EH (cell line): ENCODE measurements at regions not wholly inside any gene's neighbourhood (a gene's known extent, or its start where the extent isn't known, plus 50 kb on each side); places are given as distances from the start of the nearest gene placed in this dataset.

ENCODE experiments used
- DNase-seq: peaks from one replicate; pipeline ENCODE4 v3.0.0-alpha.2; 2015; ENCODE audit warnings: low read depth

DNA sequence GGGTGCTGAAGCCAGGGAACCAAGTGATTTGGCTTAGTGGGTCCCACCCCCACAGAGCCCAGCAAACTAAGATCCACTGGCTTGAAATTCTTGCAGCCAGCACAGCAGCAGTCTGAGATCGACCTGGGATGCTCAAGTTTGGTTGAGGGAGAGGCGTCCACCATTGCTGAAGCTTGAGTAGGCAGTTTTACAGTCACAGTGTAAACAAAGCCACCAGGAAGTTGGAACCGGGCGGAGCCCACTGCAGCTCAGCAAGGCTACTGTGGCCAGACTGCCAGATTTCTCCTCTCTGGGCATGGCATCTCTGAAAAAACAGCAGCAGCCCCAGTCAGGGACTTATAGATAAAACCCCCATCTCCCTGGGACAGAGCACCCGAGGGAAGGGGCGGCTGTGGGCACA lies 424.1 kb upstream of the TENM4 start:
- DNase-seq: no peak

DNA sequence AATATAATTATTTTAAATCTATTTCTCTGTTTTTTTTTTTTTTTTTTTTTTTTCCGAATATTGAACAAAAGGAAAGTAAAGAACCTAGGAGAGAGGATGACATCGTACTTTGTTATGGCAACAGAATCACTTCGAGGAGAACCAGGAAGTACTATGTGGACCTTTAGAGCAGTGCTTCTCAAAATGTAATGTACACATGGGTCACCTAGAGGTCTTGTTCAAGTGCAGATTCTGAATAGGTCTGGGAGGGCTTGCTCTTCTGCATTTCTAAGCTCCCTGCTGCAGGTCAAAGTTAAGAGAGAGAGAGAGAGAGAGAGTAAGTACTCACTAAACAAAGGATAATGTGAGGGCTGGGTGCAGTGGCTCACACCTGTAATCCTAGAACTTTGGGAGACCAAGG lies 419.5 kb upstream of the TENM4 start:
- no peak for DNase-seq

DNA sequence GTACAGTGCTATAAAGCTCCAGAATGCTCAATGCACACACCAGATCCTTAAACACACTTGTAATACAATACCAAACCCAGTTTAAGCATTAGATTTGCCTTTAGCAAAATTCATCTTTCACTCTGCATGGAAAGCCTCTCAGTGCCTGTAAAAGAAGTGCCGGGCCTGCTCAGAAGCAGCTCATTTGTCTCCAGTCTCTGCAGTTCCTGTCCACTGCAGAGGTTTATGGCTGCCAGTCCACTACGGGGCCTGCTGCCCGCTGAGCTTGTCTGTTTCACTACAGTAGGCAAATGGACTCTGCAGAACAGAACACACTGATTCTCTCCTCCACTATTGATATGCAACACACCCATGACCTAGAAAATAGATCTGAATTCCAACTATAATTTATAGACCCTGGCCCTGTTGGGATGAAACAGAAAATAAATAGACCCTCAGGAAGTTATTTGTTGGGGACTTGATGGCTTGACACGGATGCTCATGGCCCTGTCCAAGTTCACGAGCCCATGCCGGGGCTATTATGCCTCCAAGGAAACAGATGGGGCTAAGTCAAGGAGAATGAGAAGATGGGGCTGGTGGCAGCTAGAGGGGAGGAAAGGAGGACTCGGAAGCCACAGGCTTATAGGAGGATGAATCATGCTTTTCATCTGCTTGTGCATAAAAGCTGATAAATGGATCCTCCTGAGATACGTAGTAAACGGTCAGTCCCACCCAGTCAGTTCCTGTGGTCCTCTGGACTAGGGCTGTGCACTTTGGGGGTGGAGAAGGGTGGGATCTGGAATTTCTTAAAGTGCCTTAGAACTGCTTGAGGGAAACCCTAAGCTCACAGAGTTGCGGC lies 416.8 kb upstream of the TENM4 start:
- DNase-seq: no peak

DNA sequence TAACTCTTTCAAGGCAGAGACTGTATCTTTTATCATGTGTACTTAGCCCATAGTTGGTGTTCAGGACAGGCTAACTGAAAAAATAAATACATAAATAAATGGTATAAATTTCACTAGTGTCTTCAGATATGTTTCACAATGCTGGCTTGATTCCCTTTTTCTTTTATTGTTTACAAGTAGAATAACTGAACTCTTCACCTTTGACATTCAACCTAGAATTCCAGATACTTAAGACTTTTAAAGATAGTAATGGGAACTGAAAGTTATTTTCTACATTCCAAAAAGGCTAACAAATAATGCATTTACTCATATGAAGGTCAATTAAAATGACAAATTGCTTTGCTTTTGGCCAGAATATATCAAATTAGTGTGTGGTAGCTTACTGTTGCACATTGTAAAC lies 411.3 kb upstream of the TENM4 start:
- no peak for DNase-seq

DNA sequence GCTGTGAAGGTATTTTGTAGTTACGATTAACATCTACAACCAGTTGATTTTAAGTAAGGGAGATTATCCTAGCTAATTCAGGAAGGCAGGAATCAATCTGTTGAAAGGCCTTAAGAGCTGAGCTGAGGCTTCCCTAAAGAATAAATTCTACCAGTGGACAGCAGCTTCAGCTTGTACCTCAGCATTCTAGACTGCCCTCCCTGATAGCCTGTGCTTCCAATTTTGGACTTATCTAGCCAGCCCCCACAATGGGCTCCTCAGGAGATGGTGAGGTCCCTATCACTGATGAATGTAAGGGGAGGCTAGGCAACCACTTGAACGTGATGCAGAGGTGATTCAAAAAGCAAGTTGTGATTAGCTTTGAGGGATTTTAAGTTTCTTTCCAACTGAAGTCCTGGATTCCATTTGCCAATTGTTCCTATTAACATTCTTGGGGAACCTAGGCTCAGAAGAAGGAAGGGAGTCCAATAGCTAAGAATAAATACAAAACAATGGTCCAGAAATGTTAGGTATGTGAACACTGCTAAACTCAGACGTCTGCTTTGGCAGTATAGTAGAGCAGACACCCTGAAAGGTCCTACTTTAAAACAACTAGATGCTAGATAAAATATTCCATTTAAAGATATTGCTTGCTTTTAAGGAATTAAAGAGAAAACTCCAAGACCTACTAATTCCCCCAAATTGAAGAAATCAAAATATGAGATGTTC lies 404.3 kb upstream of the TENM4 start:
- DNase-seq: no peak

DNA sequence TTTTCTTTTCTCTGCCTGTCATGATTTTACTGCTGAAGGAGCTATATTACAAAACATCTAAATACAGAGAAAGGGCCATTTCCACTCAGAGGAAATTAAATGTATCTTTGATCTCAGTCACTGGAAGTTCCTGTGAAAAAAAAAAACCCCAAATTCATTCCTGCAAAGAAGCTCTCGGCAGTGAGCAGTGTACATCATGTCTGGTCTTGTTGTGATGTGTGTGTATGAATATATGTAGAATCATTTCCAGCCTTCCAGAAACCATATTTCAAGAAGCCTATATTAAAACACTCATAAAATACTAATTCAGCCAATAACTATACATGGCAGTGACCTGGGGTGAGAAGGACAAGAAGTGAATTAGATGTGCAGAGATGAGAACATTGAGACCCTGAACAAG lies 393.2 kb upstream of the TENM4 start:
- DNase-seq: no peak

DNA sequence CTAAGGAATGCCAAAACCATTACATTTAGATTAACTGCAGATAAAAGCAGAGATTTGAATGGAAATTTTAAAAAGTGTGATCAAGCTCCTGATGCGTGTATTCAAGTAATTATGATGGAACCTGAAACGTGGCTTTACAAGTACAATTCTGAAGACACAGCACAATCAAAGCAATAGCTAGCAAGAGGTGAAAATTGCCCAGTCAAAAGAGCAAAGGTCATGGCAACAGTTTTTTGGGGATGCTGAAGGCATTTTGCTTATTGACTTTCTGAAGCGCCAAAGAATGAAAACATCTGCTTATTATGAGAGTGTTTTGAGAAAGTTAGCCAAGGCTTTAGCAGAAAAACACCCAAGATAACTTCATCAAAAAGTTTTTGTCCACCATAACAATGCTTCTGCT lies 389.6 kb upstream of the TENM4 start:
- no peak for DNase-seq

DNA sequence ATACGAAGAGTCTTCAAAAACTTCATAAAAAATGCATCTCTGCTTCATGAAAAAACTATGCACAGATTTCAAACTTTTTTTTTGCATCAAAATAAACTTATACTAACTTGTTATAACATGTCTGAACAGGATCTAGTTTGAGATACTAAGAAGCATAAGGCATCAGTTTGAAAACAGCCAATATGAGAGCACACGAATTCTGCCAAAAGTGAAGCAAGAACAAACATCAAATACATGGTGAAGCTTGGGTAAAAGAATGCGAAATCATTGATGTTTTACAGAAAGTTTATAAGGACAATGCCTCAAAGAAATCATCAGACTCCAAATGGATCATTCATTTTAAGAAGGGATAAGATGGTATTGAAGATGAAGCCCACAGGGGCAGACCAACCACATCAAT lies 389.1 kb upstream of the TENM4 start:
- DNase-seq: no peak

DNA sequence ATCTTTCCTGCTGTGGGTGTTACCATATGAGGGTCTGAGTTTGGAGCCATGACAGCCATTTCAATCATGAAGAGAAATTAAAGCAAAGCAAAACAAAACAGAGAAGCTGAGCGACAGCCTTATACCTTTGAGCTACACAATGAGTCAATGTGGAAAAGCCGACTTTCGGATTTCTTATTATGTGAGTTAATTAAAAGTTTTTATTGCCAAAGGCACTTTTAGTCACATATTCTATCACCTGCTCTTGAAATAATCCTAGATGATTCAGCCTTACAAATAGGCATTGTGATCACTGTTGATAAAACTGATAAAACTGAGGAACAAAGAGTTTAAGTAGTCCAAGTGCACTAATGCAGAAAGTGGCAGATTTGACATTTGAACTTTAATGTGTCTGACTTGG lies 381.9 kb upstream of the TENM4 start:
- DNase-seq: no peak

DNA sequence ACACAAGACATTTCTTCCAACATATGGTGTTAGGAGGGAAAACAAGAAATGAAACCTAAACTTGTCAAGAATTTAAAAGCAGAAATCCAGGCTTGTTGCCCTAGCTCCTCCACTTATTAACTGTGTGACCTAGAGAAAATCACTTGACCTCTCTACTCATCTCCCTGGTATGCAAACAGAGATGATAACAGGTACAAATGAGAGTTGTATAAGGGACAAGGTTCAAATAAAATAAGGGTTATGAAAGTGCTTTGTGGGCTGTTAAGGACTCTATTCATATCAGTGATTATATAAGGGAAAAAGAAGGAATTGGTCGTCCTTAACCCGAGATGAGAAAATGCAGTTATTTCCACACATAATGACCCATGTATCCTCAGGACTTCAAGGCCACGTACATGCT lies 372.7 kb upstream of the TENM4 start:
- no peak for DNase-seq

DNA sequence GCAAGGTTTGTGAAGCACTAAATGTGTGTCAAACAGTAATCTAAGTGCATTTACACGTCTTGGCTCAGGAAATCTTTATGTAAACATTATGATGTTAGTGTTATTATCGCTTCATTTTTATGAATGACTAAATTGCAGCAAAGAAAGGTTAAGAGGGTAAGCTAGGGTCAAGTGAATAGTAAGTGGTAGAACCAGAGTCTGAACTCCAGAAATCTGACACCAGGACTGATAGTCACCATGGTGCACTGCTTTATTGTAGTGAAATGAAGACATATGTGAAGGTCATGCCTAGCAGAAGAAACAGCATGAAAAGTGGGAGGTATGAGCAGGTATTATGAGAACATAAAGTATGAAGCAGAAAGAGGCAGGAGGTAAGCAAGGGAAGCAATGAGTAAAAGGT lies 368.7 kb upstream of the TENM4 start:
- DNase-seq: no peak

DNA sequence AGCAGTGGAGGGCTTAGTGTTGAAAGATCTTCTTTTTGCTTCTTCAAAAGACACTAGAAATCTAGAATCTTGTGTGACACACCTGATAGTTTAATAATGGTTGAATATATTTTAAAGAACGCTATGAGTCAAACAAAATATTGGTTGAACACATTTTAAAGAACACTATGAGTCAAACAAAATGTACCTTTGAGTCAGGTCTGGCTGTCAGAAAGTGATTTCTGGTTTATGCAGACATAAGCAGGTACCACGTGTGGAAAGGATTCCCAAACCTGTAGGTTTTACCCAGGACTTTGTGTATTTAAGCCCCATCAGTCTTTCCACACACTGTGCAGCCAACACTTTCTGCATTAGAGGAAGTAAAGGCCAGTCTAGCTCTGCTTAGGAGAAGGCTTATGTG lies 366.7 kb upstream of the TENM4 start:
- DNase-seq: no peak

DNA sequence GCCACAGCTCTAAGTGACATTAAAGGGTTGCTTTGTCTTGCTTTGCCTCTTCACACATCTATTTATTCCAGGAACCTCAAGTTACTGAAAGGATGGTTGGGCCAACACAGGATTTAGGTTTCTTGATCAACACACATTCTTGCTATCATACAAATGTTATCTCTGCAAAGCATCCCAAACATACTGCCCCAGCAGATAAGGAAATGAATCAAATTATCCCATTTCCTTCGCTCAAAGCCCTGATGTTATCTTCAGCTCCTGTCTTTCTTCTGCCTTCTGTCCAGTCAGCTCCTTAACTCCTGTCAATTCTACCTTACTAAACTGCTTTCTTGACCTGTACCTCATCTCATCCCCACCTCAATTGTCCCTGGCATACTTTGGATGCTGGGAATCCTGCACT lies 355.9 kb upstream of the TENM4 start:
- DNase-seq: no peak

DNA sequence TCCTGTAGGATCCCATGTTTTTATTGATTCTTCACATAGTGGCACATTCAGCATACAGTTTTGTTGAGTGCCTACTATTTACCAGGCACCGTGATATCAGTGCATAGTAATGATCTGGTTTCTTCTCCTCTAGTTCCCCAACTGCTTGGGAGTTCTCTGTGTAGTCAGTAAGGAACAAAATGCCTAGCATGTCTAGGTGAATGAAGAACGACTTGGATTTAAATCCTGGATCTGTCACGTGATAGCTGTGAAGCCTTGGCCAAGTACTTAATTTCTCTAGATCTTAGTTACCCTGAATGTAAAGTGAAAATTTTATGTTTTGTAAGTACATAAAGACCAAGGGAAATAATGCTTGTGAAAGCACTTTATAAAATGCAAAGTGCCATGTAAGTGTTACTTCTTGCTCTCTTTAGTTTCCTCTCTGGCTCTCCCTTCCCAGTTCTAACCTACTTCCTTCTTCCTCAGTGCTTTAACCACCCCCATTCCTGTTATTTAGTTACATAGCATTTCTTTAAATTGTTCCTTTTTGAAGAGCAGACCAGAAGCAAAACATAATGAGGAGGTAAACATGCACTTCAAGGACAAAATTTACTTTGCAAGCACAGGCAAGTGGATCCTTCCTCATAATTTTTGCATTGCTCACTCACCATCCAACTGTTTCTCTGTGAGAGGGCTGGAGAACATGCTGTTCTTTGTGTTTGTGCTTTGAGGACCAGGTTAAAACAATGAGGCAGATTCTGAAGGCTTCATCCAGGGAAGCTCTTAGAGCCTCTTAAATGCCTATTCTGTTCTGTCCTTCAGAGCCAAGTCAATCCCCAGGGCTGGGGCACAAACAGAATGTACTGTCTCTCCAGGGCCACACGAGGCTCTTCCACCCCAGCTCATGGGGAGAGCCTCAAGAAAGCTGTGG lies 353.9 kb upstream of the TENM4 start:
- no peak for DNase-seq

DNA sequence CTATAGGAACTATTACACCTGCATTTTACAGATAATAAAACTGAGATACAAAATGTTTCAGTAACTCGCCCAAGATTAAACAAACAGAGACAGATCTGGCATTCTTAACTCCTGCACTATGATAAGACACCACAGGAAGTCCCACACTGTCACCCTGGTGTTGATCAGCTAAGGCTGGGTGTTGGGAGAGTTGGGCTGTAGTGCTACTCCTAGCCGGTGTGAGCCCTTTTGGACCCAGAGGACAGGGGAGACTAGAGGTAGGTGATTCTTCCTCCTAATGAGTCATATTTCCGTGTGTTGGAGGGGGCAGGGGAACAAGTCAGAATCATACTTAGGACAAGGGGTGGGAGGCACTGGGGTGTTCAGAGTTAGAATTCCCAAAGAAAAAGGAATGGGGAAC lies 353.2 kb upstream of the TENM4 start:
- no peak for DNase-seq

DNA sequence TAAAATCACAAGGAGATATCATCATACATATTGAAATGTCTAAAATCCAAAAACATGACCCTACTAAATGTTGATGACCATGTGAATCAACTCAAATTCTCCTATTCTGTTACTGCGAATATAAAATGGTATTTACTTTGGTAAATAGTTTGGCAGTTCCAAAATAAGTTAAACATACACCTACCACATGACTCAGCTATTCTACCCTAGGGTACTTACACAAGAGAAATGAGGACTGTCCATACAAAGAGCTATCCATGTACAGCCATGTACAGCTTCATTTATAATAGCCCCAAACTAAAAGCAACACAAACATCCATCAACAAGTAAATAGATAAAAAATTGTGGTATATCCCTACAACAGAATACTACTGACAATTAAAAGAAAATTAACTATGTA lies 346.1 kb upstream of the TENM4 start:
- no peak for DNase-seq

DNA sequence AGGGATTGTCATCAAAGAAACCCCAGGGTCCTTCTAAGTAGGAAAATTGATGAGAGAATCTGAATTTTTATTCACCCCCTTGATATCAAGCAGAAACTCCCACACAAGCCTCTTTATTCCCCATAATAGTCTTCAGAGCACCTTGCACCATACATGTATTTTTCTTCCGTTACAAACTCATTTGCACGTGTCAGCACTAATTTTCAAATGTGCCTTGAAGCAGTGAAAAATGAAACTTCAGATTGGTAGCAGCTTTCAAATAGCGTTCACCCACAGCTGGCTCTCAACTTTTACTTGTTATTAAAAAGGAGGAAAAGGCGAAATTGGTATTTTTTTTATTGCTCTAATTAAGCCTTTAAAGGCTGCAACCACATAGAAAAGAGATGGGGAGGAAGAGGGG lies 343.0 kb upstream of the TENM4 start:
- no peak for DNase-seq

DNA sequence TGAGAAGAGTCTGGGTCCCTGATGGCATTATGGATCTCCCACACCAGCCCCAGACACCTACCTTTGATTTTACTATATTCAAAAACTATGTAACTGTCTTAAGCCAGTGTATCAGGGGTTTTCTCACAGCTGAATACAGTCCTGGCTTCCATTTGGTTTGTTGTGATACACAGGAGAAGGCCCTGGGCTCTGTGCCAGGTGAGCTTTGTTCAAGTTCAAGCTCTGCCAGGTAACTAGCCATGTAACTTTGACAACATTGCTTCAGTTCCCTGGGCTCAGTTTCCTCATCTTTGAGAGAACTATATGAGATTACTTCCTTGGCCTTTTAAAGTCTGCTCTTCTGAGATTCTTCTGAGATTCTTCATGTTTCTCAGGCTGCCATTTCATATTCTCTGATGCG lies 327.5 kb upstream of the TENM4 start:
- DNase-seq: no peak

DNA sequence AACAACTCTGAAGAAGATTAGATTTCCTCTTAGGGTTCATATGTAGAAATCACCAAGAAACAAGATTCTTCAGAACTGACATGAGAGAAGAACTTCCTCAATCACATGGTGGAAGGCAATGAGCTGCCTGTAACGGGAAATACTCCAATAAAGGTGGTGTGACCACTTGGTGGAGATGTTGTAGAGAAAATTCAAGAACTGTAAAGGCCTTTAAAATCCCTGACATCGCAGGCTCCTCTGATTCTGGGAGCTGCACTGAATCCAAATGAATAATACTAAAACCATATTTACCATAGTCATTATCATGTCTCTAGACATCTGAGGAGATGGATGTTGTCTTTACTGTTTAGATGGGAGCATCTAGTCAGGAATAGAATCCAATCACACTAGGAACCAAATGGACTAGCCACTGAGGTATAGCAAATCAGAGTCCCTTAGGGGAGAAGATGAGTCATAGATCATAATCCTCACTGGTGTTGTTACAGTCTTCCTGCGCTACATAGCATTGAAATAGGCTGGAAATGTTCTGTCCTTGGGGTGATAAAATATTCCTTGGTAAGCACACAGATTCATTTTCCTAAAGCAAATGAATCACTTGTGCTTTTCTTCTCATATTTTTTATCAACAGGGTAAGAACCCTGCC lies 321.6 kb upstream of the TENM4 start:
- no peak for DNase-seq

DNA sequence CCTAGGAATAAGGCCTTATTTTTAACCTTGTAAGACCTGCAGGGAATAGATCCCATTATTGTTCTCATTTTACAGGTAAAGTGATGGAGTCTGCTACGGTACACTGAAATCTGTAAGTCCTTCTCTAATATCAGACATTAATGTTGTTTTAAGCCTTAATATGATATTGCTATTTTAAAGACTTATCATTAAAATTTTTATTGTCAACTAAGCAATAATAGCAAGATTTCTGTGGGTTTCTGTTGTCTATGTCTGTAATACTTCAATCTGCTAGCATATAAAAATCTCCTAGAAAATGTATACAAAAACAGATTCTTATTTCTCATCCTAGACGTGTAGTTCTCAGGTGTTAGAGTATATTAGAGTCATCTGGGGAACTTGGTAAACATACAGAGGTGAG lies 317.5 kb upstream of the TENM4 start:
- DNase-seq: no peak

DNA sequence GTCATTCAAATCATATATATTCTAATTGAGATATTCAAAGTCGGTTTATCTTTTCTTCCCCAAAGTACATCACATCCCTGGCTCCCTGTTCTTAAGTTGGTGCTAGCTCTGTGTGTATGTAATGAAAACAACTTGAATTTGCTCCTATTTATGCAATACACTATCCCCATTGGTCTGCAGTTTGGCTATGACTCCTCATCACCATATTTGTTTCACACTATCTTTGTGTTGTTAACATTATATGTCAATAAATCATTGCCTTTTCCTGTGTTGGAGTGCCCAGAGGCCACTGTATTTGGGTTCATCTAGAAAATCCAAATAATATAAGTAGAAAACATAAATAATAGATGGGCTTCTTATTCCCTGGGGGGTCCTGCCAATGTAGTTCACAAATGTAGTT lies 306.6 kb upstream of the TENM4 start:
- DNase-seq: no peak

DNA sequence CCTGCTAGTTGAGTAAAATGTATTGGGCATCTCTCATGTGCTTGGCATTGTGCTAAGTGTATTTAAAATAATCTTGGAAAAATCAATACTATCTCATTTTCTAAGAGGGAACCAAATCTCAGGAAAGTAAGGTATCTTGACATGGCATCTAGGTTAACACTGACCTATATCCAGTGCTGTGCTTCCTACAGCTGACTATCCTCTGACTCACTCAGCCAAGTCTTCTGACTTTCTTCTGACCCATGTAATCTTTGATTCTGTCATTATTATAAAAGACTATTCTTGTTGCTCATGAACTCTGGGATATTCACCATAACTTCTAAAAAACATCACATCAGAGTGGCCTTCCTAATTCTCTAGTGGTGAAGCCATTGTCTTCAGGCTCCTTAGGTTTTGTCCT lies 304.1 kb upstream of the TENM4 start:
- DNase-seq: no peak
